HEK293 (cell line): ENCODE measurements at regions not wholly inside any gene's neighbourhood (a gene's known extent, or its start where the extent isn't known, plus 50 kb on each side); places are given as distances from the start of the nearest gene placed in this dataset.

Experiments
- CTCF ChIA-PET: fragments of 350-600 bp; formaldehyde crosslinking; extraction: SDS; loops from one replicate; lab custom pipeline; 2021; ENCODE audit warnings: antibody characterized with exemption; lab: Yijun Ruan, JAX
- POLR2A ChIA-PET: fragments of 300-600 bp; formaldehyde crosslinking; extraction: SDS; loops from one replicate; lab custom pipeline; 2020; ENCODE audit warnings: antibody characterized with exemption, inconsistent platforms; lab: Yijun Ruan, JAX
- H3K27ac ChIP-seq: fragments of 200-500 bp; sonication (Bioruptor generic); 2 replicates; pipeline ENCODE4 v1.5.1; 2014; ENCODE audit warnings: low read depth, low read length, control low read depth, inconsistent platforms; ENCODE audit errors: extremely low read depth
- H3K36me3 ChIP-seq, 2 experiments: fragments of 200-500 bp in 1 of 2; sonication (Bioruptor generic) in 1 of 2; 1 replicate in 1 of 2; 2 replicates in 1 of 2; pipeline ENCODE4 v1.5.1; 2014 to 2017; ENCODE audit warnings: inconsistent platforms in 2 of 2, low read length in 2 of 2; ENCODE audit not compliant: control insufficient read depth in 2 of 2, insufficient read depth in 1 of 2
- H3K4me1 ChIP-seq: fragments of 200-500 bp; sonication (Bioruptor generic); 2 replicates; pipeline ENCODE4 v1.5.1; 2014; ENCODE audit warnings: mild to moderate bottlenecking, low read length, inconsistent platforms; ENCODE audit not compliant: control insufficient read depth, insufficient read depth
- H3K4me3 ChIP-seq: 2 replicates; pipeline ENCODE4 v1.5.1; 2011; ENCODE audit warnings: low read depth, mild to moderate bottlenecking, control low read depth, low read length, moderate library complexity
- H3K9me3 ChIP-seq: fragments of 200-500 bp; sonication (Bioruptor generic); 2 replicates; pipeline ENCODE4 v1.5.1; 2014; ENCODE audit warnings: low read depth, low read length, inconsistent platforms; ENCODE audit not compliant: control insufficient read depth, insufficient read depth
- GFI1B ChIP-seq: fragments of 450-650 bp; formaldehyde crosslinking; IDR thresholded peaks from 2 replicates; pipeline ENCODE4 v1.5.1; 2016; ENCODE audit warnings: missing biosample characterization, missing genetic modification characterization
- KLF7 ChIP-seq: fragments of 450-650 bp; formaldehyde crosslinking; IDR thresholded peaks from 2 replicates; pipeline ENCODE4 v1.5.1; 2016; ENCODE audit warnings: missing biosample characterization, missing genetic modification characterization, borderline replicate concordance
- YY2 ChIP-seq: fragments of 450-650 bp; formaldehyde crosslinking; IDR thresholded peaks from 2 replicates; pipeline ENCODE4 v1.5.1; 2016; ENCODE audit warnings: missing biosample characterization, missing genetic modification characterization
- ZBTB7A ChIP-seq: fragments of 450-650 bp; formaldehyde crosslinking; IDR thresholded peaks from 2 replicates; pipeline ENCODE4 v1.5.1; 2016; ENCODE audit warnings: low read depth, missing biosample characterization, missing genetic modification characterization
- ZNF112 ChIP-seq: fragments of 450-650 bp; formaldehyde crosslinking; IDR thresholded peaks from 2 replicates; pipeline ENCODE4 v1.5.0; 2017; ENCODE audit warnings: missing biosample characterization, missing genetic modification characterization
- ZNF175 ChIP-seq: fragments of 450-650 bp; formaldehyde crosslinking; IDR thresholded peaks from 2 replicates; pipeline ENCODE4 v1.5.1; 2016; ENCODE audit warnings: missing biosample characterization, missing genetic modification characterization
- ZNF223 ChIP-seq: fragments of 450-650 bp; formaldehyde crosslinking; IDR thresholded peaks from 2 replicates; pipeline ENCODE4 v1.5.1; 2016; ENCODE audit warnings: missing biosample characterization, missing genetic modification characterization
- ZNF280C ChIP-seq: fragments of 450-650 bp; formaldehyde crosslinking; IDR thresholded peaks from 2 replicates; pipeline ENCODE4 v1.5.1; 2016; ENCODE audit warnings: missing biosample characterization, missing genetic modification characterization
- ZNF280D ChIP-seq: fragments of 450-650 bp; formaldehyde crosslinking; IDR thresholded peaks from 2 replicates; pipeline ENCODE4 v1.5.1; 2016; ENCODE audit warnings: missing biosample characterization, missing genetic modification characterization
- ZNF473 ChIP-seq: fragments of 450-650 bp; formaldehyde crosslinking; IDR thresholded peaks from 2 replicates; pipeline ENCODE4 v1.5.1; 2017; ENCODE audit warnings: missing biosample characterization, missing genetic modification characterization
- ZNF518A ChIP-seq: fragments of 450-650 bp; formaldehyde crosslinking; conservative IDR thresholded peaks from 2 replicates; pipeline ENCODE4 v1.5.1; 2016; ENCODE audit warnings: low read depth, missing biosample characterization, missing genetic modification characterization
- ZNF544 ChIP-seq: fragments of 450-650 bp; formaldehyde crosslinking; IDR thresholded peaks from 2 replicates; pipeline ENCODE4 v1.5.0; 2017; ENCODE audit warnings: missing biosample characterization, missing genetic modification characterization
- ZNF558 ChIP-seq: fragments of 450-650 bp; formaldehyde crosslinking; IDR thresholded peaks from 2 replicates; pipeline ENCODE4 v1.5.1; 2016; ENCODE audit warnings: missing biosample characterization, missing genetic modification characterization
- ZNF660 ChIP-seq: fragments of 450-650 bp; IDR thresholded peaks from 2 replicates; pipeline ENCODE4 v1.5.1; 2018; ENCODE audit warnings: missing biosample characterization, mild to moderate bottlenecking, missing genetic modification characterization
- ZNF701 ChIP-seq: fragments of 450-650 bp; formaldehyde crosslinking; IDR thresholded peaks from 2 replicates; pipeline ENCODE4 v1.5.1; 2016; ENCODE audit warnings: missing biosample characterization, missing genetic modification characterization
- ZNF792 ChIP-seq: fragments of 450-650 bp; formaldehyde crosslinking; IDR thresholded peaks from 2 replicates; pipeline ENCODE4 v1.5.1; 2016; ENCODE audit warnings: missing biosample characterization, missing genetic modification characterization

- CTCF ChIA-PET: interaction anchor here (1.1 kb wide), 1 partner anchor 45 kb away, joined by 4 read pairs; no protein-coding TSS in a partner anchor
- H3K9me3 ChIP-seq: no peaks in the 10 kb centered on the region
These were observed 198.6 kb upstream of the DAB2 start for GRCh38 chr5:39623291-39623865.

GRCh38 chr5:39622281-39622680 lies 197.5 kb upstream of the DAB2 start:
- ChIA-PET CTCF (no interaction called here), POLR2A (no interaction called here)
- Histone ChIP-seq H3K4me1 (no peaks in the 10 kb centered on the region), H3K27ac (no peak overlapping the region), H3K9me3 (no peaks in the 10 kb centered on the region), H3K4me3 (no peak overlapping the region), H3K36me3 (no peaks in the 10 kb centered on the region)
- no peak for TF ChIP-seq ZNF112
- TF ChIP-seq ZNF544 (tag by site-specific recombination): no peak
- TF ChIP-seq ZNF558 (tag by site-specific recombination): no peak
- no peak for TF ChIP-seq ZNF701
- TF ChIP-seq ZNF518A (tag by site-specific recombination): no peak
- TF ChIP-seq ZNF280C (tag by site-specific recombination): no peak
- TF ChIP-seq ZNF660 (tag by site-specific recombination): no peak

More at GRCh38 chr5:39623291-39623865, 198.6 kb upstream of the DAB2 start:
- Histone ChIP-seq H3K4me3 (no peak overlapping the region), H3K4me1 (no peaks in the 10 kb centered on the region), H3K36me3 (no peaks in the 10 kb centered on the region), H3K27ac (no peak overlapping the region)
- TF ChIP-seq ZNF792: no peak
- no peak for TF ChIP-seq ZBTB7A (tag by site-specific recombination)
- no peak for TF ChIP-seq ZNF223 (tag by site-specific recombination)
- no peak for TF ChIP-seq ZNF473 (tag by site-specific recombination)
- no peak for TF ChIP-seq GFI1B (tag by site-specific recombination)
- no peak for TF ChIP-seq ZNF280D (tag by site-specific recombination)
- no peak for TF ChIP-seq ZNF280C (tag by site-specific recombination)
- TF ChIP-seq ZNF175 (tag by site-specific recombination): no peak
- TF ChIP-seq YY2 (tag by site-specific recombination): no peak
- no peak for TF ChIP-seq KLF7 (tag by site-specific recombination)
- POLR2A ChIA-PET: no interaction called here
